NCI-H1694 treated with DMSO at 0.1 percent for 48 hours (cell line): ENCODE measurements at regions not wholly inside any gene's neighbourhood (a gene's known extent, or its start where the extent isn't known, plus 50 kb on each side); places are given as distances from the start of the nearest gene placed in this dataset.

Experiments used
- DNase-seq: peaks from one replicate; lab custom pipeline; 2025; lab: John Stamatoyannopoulos, UW

- DNase-seq, result no peak
These were observed 255.8 kb downstream of the RHOU start for GRCh38 chr1:228990906-228991569.

- no peak for DNase-seq
These were observed 256.8 kb downstream of the RHOU start for GRCh38 chr1:228992044-228992443.

- DNase-seq, result no peak
These were observed 257.7 kb downstream of the RHOU start for GRCh38 chr1:228992907-228993535.

GRCh38 chr1:228994676-228995594, 259.7 kb downstream of the RHOU start:
- DNase-seq, result no peak

GRCh38 chr1:228996281-228996680, 261.0 kb downstream of the RHOU start:
- no peak for DNase-seq

- no peak for DNase-seq
These were observed 262.5 kb downstream of the RHOU start for GRCh38 chr1:228997721-228998144.

- DNase-seq, result no peak
These were observed 262.9 kb downstream of the RHOU start for GRCh38 chr1:228998179-228998578.

GRCh38 chr1:228999446-229000170, 264.3 kb downstream of the RHOU start:
- no peak for DNase-seq

- no peak for DNase-seq
These were observed 264.9 kb downstream of the RHOU start for GRCh38 chr1:229000187-229000586.

GRCh38 chr1:229001467-229002011, 266.3 kb downstream of the RHOU start:
- no peak for DNase-seq

GRCh38 chr1:229002037-229002436, 266.8 kb downstream of the RHOU start:
- DNase-seq, result no peak

- DNase-seq, result no peak
These were observed 267.2 kb downstream of the RHOU start for GRCh38 chr1:229002451-229002960.

- peak; percentile 95 for DNase-seq
These were observed 267.5 kb upstream of the RAB4A start for GRCh38 chr1:229003233-229004031.

GRCh38 chr1:229004066-229004833, 266.7 kb upstream of the RAB4A start:
- DNase-seq, result no peak

- no peak for DNase-seq
These were observed 265.8 kb upstream of the RAB4A start for GRCh38 chr1:229005097-229005496.

GRCh38 chr1:229005556-229005955, 265.4 kb upstream of the RAB4A start:
- DNase-seq, result no peak

GRCh38 chr1:229006121-229006870, 264.6 kb upstream of the RAB4A start:
- DNase-seq, result no peak

GRCh38 chr1:229007167-229007566, 263.7 kb upstream of the RAB4A start:
- DNase-seq, result no peak

- DNase-seq, result no peak
These were observed 263.2 kb upstream of the RAB4A start for GRCh38 chr1:229007701-229008100.
